CD4-positive, alpha-beta T cell treated with Interleukin-15 for 1 hour (primary cell): ENCODE measurements at regions not wholly inside any gene's neighbourhood (a gene's known extent, or its start where the extent isn't known, plus 50 kb on each side); places are given as distances from the start of the nearest gene placed in this dataset.

Experiments
- DNase-seq: peaks from one replicate; pipeline ENCODE4 v3.0.0-alpha.2; 2020

DNA sequence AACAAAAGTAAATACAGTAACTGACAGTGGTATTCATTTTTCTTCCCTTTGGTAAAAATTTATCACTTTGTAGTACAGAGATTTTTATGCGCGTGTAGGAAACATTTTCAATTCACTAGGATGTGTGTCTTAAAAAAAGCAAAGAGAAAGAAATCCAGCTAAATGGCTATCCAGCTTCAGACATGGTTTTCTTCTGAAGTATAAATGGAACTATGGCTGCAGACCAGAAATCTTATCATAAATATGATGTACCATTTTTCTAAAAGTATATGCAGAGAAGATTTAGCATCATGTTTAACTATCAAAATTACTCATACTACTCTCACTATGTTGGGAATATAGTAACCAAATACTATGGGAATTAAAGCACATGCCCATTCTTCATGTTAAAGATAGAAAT lies 328.4 kb upstream of the SMIM30 start:
- no peak for DNase-seq

DNA sequence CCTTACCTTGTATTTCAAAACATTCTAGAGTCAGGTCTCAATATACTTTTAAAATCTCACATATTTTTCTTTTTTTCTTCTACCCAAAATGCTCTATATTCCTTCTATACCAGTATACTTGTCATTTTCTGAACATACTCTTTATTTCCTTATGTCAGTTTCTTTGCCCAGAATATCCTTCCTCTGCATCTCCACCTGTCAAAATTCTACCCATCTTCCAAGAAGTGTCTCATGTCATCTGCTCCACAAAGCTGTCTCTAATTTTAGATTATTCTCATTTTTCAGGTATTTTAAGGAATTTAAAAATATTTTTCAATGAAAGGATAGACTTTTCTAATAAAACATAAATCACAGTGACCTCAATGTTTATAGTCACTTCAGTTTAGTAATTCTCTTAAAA lies 328.0 kb upstream of the SMIM30 start:
- DNase-seq = no peak

DNA sequence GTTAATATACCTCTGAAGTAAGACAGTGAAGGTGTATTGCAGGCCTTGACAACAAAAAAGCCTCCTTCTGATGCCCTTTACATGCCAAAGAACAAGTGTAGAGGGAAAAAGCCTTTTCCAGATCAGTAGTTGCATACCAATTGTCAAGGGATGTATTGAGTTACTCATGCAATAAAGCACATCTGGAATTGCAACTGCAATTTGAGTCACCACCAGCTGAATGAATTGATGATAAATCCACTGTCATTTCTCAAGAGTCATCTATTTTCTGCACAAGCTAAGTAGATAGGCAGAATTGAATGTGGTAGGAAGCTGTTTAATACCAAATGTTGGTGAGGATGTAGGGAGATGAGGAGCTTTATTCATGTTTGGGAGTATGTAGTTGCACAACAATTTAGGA lies 325.9 kb upstream of the SMIM30 start:
- no peak for DNase-seq

DNA sequence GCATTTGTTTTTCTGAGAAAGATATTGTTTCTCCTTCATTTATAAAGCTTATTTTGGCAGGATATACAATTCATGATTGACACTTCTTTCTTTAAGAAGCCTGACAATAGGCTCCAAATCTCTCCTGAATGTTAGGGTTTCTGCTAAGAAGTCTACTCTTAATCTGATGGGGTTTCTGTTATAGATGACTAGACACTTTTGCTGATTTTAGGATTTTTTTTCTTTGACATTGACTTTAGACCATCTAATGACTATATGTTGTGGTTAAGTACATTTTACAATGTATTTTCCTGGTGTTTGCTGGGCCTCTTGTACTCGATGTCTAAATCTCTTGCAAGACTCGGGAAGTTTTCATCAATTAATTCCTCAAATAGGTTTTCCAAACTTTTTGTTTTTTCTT lies 321.8 kb upstream of the SMIM30 start:
- DNase-seq = no peak

DNA sequence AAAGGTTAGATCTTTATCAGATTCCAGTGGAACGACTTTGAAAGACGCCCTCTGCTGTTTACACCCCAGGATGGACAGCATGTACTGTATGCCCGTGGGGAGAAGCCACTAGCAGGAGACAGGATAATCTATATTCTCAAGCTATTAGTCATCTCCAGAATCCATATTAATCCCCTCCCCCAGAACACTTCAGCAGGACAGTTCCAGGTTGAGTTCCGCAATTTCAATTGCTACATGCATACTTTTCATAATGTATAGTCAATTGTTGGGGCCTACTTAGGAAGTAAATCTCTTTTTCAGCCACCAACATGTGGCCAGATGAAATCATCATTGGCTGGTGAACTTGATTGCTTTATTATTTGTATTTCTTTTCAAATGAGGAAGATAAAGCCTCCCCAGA lies 313.1 kb upstream of the SMIM30 start:
- no peak for DNase-seq

DNA sequence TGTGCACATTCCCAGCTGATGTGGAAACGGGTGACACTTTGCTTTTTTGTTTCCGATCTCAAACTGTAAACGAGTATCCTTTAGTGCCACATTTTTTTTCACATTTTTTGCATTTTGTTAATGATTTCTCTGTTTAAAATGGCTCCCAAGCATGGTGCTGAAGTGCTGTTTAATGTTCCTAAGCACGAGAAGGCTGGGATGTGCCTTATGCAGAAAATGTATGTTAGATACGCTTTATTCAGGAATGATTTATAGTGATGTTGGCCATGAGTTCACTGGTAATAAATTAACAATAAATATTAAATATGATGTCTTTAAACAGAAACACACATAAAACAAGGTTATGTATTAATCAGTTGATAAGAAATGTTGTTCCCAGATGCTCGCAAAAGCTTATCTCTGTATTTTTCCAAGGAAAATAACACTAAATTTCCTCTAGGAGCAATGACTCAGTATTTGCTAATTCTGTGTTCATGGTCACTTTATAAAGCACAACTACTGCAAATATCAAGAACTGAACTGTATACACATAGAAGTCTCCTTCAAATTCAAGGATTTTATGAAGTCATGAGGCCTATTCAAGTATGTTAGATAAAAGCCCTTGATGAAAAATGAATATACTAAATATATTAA lies 305.9 kb upstream of the SMIM30 start:
- DNase-seq = no peak

DNA sequence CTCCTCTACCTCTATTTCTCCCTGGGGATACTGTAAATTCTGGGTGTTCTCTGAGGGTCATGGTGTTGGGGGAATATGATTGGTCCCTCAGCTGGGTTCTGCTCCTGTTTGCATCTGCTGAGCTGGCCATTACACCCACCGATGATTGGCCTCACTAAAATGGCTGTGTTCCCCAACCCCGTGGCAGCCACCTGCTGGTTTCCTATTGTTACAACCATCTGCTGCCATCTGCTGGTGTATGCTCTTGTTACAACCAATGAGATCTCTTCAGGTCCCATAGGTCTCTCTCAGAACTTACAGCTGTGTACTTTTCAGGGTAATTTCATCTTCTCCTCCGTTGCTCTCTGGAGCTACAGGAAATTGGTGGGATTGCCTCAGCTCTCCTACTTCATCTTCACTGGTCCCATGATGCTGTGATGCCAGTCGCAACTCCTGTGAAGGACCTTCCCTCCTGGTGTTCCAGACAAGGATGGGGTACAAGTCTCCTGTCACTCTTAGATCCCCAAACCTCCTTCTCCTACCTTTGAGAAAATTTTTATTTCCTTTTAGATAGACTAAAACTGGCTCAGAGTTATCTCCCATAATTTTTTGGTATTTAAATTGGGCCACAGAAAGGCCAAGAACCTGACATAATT lies 303.5 kb upstream of the SMIM30 start:
- peak; percentile 61 for DNase-seq

DNA sequence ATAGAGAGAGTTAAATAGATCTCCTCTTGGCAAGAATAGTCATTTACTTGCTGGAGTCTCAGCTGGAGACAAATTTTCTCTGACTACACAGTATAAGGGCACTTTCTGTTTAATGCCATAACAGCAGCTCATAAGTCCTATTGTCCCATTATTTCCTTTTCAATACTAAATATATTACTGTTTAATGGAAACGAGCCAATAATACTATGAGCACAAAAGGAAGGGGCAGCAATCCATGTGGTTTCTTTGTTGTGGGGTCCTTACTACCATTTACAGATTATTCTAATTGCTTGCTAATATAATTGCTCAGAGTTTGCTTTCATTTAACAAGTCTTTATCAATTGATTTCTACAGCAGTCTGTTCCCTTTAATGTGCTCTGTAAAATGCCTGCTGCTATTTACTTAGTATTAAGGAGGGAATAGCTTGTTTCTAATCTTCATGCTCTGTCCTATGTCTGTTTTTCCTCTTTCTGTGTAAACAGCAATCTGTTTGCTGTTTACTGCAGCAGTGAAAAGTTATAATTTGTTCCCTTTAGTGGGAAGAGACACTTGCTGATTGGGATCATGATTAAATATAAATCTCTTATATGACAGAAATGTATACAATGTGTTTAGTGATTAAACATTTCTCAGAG lies 296.2 kb upstream of the SMIM30 start:
- no peak for DNase-seq

DNA sequence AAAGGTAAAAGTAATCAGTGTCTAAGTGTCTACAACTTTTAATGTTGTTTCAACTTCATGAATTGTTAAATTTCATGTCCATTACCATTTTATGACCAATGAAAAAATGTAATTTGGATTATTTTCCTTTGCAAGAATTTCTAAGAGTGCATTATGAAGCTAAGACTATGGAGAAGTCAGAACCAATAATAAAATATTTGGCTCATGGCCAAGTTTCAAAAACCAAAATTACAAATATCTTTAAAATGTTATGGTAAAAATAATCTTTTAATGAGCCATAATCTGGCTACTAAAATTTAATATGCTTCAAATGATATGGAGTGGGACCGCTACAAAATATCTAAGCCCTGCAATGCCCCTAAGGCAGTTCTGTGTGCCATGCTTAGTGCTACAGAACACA lies 294.1 kb upstream of the SMIM30 start:
- no peak for DNase-seq

DNA sequence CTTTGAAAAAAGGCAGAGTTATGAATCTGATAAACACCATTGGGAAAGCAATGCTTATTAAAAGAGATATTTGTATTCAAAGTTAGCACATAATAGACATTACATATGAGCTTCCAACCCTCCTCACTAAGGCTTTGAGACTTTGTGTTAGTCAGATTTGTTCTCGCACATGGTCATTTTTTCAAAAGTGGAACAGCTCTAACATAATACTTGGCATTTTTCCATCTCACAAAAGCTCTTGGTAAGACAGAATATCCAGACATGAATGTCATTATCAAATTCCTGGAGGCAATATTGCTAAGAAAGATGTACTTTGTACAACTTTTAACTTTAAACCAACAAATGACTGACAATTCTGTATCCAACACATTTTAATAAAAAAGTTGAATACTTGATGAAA lies 292.4 kb upstream of the SMIM30 start:
- no peak for DNase-seq

DNA sequence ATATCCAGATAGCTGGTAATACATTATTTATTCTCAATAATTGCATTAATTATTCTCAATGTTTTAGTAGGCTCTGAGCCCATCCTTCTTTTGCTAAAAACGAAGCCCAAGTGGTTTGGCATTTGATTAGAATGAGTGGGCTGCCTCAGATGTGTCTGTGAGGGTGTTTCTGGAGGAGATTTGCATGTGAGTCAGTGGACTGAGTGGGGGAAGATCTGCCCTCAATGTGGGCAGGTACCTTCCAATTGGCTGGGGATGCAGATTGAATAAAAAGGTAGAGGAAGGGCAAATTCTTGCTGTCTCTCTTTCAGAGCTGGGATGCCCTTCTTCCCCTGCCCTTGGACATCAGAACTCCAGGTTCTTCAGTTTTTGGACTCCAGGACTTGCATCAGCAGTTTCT lies 290.6 kb upstream of the SMIM30 start:
- no peak for DNase-seq

DNA sequence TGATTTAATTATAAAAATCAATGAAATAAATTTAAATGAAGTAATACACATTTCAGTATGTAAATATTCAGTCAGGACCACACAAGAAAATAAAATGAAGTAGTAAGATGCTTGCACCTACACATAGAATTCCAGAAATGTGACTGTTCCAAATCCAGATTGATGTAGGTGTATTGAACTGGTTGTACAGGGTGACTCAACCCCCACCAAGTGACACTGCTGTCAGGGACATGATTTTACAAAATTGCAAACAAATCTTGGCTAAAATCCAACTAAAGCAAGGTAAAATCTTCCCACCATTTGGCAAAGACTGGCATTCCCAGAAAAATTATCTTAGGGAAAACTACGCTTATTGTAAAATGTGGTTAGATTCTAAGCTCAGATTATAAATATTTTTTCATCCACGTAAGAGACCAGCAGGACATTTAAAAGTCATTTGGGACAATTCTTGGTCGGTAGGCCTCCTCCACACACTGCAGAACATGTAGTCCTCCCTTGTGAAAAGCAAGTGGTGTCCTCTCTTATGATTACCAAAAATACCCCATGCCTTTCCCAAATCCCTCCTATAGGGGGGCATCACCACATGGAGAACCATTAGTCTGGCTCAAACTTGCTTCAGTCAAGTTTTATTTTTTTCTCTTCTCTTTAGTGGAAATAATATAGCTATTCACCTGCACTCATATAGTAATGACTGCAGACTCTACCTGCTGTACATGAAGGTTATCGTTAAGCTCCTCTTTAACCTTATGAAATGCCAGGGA lies 287.1 kb upstream of the SMIM30 start:
- no peak for DNase-seq

DNA sequence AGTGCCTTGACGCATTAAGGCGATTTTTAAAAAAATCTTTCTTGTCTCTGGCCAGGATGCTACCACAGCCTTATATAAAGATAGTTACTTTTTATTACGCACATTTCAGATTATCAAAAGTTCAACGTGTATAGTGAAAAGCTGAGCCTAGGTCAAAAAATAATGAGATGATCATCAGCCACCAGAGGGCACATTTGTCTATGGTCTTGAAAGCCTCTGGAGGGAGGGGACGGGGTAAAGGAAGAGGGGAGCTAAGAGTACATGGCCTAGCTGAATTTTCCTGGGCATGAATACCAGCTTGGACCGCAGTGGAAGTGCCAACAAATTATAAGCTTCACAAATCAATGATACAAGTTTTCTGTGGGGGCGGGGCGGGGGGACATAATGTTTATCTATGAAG lies 285.9 kb upstream of the SMIM30 start:
- no peak for DNase-seq

DNA sequence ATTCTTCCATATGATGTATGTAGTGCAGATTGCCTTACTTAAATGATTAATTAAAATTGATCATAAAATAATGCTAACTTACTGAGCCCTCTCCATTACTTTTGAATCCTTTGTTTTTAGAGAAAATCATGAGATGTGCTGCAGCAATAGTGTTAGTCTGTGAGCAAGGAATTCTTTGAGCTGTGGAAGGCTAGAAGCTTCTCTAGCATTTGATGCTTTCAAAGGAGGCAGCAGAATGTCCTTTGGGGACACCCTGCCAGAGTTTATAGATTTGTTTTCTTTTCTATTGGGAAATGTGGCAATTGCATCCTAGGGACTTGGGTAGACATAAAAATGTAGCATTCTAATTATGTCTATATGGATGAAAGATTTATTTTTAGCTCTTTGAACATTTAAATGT lies 284.1 kb upstream of the SMIM30 start:
- DNase-seq = no peak

DNA sequence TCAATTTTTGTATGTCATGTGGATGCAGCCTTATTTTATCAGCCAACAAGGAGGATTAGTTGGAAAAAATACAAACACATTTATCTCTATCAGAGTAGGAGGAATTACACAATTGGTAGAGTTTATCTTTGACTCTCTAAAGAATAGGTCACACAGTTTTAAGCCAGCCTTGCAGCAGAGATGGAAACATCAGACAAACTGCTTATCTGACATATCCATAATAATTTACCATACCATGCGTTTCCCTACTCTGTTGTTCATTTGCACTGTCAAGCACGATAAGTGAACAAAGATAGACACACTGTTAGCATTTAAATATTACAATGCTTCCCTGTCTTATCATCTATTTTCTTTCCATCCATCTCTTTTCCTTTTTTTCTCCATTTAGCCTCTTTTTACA lies 283.7 kb upstream of the SMIM30 start:
- no peak for DNase-seq

DNA sequence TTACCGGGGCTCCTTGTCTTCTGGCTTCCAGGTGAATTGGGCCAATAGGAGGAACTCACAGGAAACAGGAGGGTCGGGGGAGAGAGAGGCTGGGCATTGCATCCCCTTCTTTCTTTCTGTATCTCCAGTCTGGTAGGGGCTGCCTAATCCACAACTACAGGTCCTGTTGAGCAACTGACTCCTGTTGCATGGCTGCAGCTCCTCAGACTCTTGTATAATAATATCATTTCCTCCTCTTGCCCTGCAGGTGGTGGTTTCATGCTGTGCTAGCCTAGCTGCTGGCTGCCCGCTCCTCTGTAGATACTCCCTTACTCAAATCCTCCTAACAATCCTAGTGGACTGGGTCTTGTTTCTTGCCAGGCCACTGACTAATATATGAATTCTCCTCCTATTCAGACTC lies 276.5 kb upstream of the SMIM30 start:
- no peak for DNase-seq

DNA sequence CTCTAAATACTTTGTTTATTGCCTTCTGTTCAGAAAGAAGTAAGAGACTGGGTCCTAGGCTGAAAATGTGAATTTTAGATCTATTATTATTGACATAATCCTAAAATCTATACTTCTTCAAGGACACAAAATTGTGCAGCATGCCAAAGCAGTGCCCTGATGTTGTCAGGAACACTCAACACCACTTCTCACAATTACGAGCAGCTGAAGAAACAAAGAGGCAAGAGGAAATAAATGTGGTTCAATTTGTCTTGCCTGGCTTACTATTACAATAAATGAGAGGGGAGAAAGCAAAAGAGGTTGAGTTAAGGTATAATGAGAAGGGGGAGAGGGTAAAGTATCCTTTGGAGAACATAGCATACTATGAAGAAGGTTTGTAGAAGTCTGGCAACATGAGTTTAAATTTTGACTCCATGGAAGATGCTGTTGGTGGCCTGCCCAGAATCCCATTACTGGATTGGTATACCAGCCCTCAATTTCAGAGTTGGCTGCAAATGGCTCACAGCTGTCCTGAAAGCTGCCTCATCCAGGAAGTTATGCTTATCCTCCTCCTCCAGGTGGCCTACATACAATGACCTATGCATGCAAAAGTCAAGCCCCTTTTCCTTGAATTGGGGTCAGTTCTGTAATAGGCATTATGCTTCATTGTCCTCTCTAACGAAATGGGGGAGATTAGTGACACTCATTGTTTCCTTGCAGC lies 274.6 kb upstream of the SMIM30 start:
- no peak for DNase-seq

DNA sequence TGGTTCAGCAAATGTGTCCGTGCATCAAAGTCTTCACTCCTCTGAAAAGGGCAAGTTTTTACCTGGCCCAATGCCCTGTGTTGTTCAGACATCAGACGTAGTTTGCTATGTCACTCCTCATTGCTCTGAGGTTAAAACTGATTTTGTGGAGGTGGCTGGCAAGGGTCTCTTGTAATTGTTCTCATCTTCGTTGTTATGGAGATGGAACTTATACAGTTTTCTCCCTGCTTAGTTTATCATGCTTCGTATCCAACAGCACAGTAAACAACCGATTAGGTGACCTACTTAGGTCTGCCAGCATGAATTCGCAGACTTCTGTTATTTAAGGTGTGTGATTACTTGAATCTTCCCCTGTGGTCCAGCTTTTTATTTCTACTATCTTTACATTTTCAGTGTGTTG lies 274.1 kb upstream of the SMIM30 start:
- DNase-seq = no peak

DNA sequence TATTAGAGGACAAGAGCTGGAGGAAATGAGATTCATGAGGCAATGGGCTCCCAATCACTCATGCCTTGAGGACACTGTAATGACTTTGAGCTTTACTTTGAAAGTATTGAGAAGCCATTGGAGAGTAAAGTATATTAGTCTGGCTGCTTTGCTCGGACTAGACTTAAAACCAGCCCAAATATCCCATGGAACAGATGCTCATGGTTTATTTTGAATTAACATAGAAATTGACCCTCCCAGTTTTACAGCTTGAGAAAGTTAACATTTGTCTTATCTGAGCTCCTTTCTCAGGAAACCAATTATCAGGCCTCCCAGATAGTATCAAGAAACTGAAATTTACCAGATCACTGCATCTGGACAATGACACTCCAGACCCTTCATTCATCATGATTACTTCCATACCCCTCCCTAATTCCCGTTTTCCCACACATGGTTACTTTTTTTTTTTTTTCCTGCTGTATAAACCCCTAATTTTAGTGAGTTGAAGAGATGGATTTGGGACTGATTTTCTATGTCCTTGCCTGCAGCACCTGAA lies 270.8 kb upstream of the SMIM30 start:
- DNase-seq = no peak

DNA sequence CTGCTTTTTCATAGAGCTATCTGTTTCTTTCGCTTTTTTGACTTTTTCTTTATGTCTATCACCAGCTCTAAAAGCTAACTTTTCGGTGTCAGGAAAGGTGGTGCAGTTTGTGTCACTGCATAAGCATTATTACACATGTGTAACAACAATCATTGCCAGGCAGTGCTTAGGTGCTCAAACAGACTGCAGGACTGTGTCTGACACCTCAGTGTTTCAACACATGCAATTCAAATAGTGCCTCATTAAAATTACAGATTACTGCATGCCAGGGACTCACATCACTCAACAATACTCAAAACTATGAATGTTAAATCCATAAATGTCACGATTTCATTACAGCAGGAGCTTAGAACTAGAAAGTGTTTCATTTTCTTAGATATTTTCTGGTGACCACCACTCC lies 265.3 kb upstream of the SMIM30 start:
- no peak for DNase-seq

DNA sequence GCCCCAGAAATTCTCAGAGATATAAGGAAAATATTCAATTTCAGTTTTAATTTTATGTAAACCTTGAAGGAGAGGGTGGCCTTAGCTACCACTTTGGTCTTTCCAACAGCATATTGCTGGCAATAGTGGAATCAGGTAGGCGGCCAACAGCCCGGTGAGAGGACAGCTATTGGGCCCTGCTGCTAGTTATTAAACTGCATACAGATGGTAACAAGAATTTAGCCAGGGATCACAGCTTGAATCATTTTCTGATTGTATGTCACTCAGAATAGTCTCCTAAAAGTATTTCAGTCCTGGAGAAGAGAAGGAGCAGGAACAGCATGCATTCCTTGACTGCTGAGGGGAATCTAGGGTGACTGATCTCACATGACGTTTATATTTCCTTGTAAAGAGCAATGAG lies 261.4 kb upstream of the SMIM30 start:
- no peak for DNase-seq

DNA sequence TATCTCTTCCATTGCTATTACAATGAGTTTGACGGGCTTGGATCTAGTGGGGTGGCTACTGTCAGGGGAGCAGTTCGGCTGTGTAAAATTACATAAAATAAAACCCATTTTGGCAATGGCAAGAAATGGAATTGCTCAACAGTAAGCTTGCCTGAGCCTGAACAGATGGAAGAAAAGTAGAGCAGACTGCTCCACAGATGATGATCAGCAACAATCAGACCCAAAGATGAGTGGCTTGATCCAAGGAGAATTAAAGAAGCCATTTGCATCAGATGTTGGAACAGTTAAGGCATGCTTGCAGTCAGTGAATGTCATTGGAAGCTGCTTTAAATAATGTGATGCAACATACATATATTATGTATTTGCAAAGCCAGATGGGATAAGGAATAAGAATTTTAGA lies 256.6 kb upstream of the SMIM30 start:
- DNase-seq = no peak

DNA sequence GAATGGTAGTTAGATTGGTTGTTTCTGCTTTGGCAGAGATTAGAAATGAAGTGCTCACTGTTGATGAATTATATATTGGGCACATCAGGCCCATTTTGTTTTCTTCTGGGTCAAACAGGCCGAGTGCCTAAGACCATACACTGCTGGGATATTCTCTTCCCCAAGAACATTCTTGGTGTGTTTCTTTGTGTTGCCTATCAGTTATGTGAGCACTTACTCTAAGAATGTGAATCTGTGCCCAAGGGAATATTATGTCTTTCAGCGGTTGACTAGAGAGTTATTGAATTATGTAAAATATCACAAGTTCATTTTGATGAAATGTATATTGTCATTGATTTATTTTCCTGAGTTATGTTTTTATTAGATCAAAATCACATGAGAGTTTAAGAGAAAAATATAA lies 255.5 kb upstream of the SMIM30 start:
- no peak for DNase-seq
